ENCODE measurements at regions not wholly inside any gene's neighbourhood (a gene's known extent, or its start where the extent isn't known, plus 50 kb on each side); places are given as distances from the start of the nearest gene placed in this dataset.

DNA sequence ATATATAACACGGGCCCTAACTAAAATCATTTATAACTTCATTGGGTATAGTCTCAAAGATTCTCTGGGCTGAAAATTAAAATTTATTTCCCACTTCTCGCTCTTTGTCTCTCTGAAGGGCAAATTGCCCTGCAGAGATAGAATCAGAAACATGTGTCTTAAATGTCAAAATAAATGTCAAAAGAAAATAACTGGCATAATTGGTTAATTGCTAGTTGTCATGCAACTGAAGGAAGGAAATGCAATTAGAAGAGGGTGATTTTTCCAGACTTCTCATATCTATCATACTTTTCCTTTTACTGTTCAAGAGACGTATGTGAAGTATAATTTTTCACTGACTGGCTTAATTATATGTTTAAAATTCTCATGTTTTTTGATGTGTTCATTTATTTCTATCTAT, 80.3 kb upstream of the HMGCLL1 start:
- TF ChIP-seq, protein P1, sequence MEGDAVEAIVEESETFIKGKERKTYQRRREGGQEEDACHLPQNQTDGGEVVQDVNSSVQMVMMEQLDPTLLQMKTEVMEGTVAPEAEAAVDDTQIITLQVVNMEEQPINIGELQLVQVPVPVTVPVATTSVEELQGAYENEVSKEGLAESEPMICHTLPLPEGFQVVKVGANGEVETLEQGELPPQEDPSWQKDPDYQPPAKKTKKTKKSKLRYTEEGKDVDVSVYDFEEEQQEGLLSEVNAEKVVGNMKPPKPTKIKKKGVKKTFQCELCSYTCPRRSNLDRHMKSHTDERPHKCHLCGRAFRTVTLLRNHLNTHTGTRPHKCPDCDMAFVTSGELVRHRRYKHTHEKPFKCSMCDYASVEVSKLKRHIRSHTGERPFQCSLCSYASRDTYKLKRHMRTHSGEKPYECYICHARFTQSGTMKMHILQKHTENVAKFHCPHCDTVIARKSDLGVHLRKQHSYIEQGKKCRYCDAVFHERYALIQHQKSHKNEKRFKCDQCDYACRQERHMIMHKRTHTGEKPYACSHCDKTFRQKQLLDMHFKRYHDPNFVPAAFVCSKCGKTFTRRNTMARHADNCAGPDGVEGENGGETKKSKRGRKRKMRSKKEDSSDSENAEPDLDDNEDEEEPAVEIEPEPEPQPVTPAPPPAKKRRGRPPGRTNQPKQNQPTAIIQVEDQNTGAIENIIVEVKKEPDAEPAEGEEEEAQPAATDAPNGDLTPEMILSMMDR (IDR thresholded peaks at IDR 0.05; ENCODE audit: insufficient read depth, low read depth, low read length), result no peak
- TF ChIP-seq EZH2 (IDR thresholded peaks at IDR 0.05; ENCODE audit: insufficient read depth, low read length), result no peak
